Natural killer cell (primary cell): ENCODE measurements at regions not wholly inside any gene's neighbourhood (a gene's known extent, or its start where the extent isn't known, plus 50 kb on each side); places are given as distances from the start of the nearest gene placed in this dataset.

Source experiments
- ATAC-seq, 3 donors: fragments of 150-1000 bp in 2 of 3; fragments of 200-7000 bp in 1 of 3; cut with Tn5 transposase; 1 replicate in 1 of 3; 2 replicates in 2 of 3; pipeline ENCODE4 v1.10.0; 2021; ENCODE audit warnings: mild to moderate bottlenecking in 2 of 3, moderate library complexity in 2 of 3
- DNase-seq, 2 donors: peaks; one replicate each; pipeline versions ENCODE4 v3.0.0 to v3.0.0-alpha.2; 2013 to 2021; ENCODE audit warnings: mixed read lengths in 1 of 2
- H3K27ac ChIP-seq: one replicate; pipeline ENCODE4 v1.5.1; 2013; ENCODE audit warnings: mild to moderate bottlenecking, low read length
- H3K27me3 ChIP-seq: one replicate; pipeline ENCODE4 v1.6.1; 2013; ENCODE audit warnings: low read length; ENCODE audit not compliant: control insufficient read depth, insufficient read depth
- H3K36me3 ChIP-seq: one replicate; pipeline ENCODE4 v1.6.1; 2013; ENCODE audit warnings: low read length; ENCODE audit not compliant: control insufficient read depth, insufficient read depth
- H3K4me1 ChIP-seq: one replicate; pipeline ENCODE4 v1.6.1; 2013; ENCODE audit warnings: low read length; ENCODE audit not compliant: control insufficient read depth, insufficient read depth
- H3K4me3 ChIP-seq: one replicate; pipeline ENCODE4 v1.5.1; 2013; ENCODE audit warnings: low read length
- H3K9me3 ChIP-seq: one replicate; pipeline ENCODE4 v1.6.1; 2013; ENCODE audit warnings: low read length; ENCODE audit not compliant: control insufficient read depth, insufficient read depth
- H3K27ac Mint-ChIP-seq, 2 donors: one replicate each; pipeline ENCODE4 v1.8.0; 2022; ENCODE audit warnings: mild to moderate bottlenecking in 2 of 2, mixed read lengths in 2 of 2, moderate library complexity in 1 of 2
- H3K27me3 Mint-ChIP-seq, 2 donors: one replicate each; pipeline ENCODE4 v1.8.0; 2022; ENCODE audit warnings: low read depth in 2 of 2, mixed read lengths in 2 of 2
- H3K36me3 Mint-ChIP-seq: one replicate; pipeline ENCODE4 v1.8.0; 2022; ENCODE audit warnings: mixed read lengths
- H3K4me1 Mint-ChIP-seq, 2 donors: one replicate each; pipeline ENCODE4 v1.8.0; 2022; ENCODE audit warnings: mixed read lengths in 2 of 2
- H3K4me3 Mint-ChIP-seq: one replicate; pipeline ENCODE4 v1.8.0; 2022; ENCODE audit warnings: mild to moderate bottlenecking, moderate library complexity, mixed read lengths
- H3K9me3 Mint-ChIP-seq, 2 donors: one replicate each; pipeline ENCODE4 v1.8.0; 2022; ENCODE audit warnings: mixed read lengths in 2 of 2
- CTCF ChIP-seq: fragments of 200-600 bp; IDR thresholded peaks from one replicate; pipeline ENCODE4 v1.8.0; 2022; ENCODE audit warnings: antibody characterized with exemption
- WGBS: methylation state at CpG from one replicate; pipeline ENCODE4 v1.1.7; 2013; ENCODE audit warnings: missing lambda C conversion rate; ENCODE audit not compliant: insufficient coverage; 5-methylcytosine and 5-hydroxymethylcytosine counted together
- intact Hi-C: fragments of 100-400 bp; cut with micrococcal nuclease; formaldehyde crosslinking; loops from one replicate; pipeline ENCODE4 v1.14.2; 2022

- 59% methylated on average over 2 of the region's 2 CpGs for WGBS
- Histone ChIP-seq H3K9me3 (peaks cover 3% of the 10 kb centered on the region), H3K4me3 (no peak overlapping the region), H3K27me3 (no peaks in the 10 kb centered on the region), H3K36me3 (no peaks in the 10 kb centered on the region), H3K27ac (no peak overlapping the region), H3K4me1 (no peaks in the 10 kb centered on the region)
- no peak for ATAC-seq
- no peak overlapping the region for H3K4me3 Mint-ChIP-seq
- H3K36me3 Mint-ChIP-seq: no peaks in the 10 kb centered on the region
- no peak for DNase-seq
- H3K4me1 Mint-ChIP-seq: no peaks in the 10 kb centered on the region
- H3K9me3 Mint-ChIP-seq: peaks cover 5 to 6% of the 10 kb centered on the region in 2 donors
- no peaks in the 10 kb centered on the region for H3K27me3 Mint-ChIP-seq
- H3K27ac Mint-ChIP-seq: no peak overlapping the region
- TF ChIP-seq CTCF: no peak
- intact Hi-C loops: no loop called here
Observed at GRCh38 chr6:103191391-103192093, 1668.2 kb downstream of the HACE1 start.

GRCh38 chr6:103184776-103185175 is 1674.9 kb downstream of the HACE1 start:
- Mint-ChIP-seq H3K4me1 (no peaks in the 10 kb centered on the region), H3K4me3 (no peak overlapping the region), H3K27ac (no peak overlapping the region), H3K27me3 (no peaks in the 10 kb centered on the region), H3K36me3 (peaks cover 7% of the 10 kb centered on the region), H3K9me3 (peaks cover 6 to 9% of the 10 kb centered on the region in 2 donors)
- no peaks in the 10 kb centered on the region for H3K4me1 ChIP-seq
- H3K4me3 ChIP-seq: no peak overlapping the region
- H3K36me3 ChIP-seq: no peaks in the 10 kb centered on the region
- DNase-seq (no peak), ATAC-seq (no peak)
- intact Hi-C loops: no loop called here
- H3K27me3 ChIP-seq: no peaks in the 10 kb centered on the region
- no peak for TF ChIP-seq CTCF
- H3K9me3 ChIP-seq: peaks cover 15% of the 10 kb centered on the region
- WGBS: 90% methylated on average over 3 of the region's 3 CpGs
- H3K27ac ChIP-seq: no peak overlapping the region

GRCh38 chr6:103183831-103184411 is 1675.8 kb downstream of the HACE1 start:
- H3K27me3 Mint-ChIP-seq: no peaks in the 10 kb centered on the region

More at GRCh38 chr6:103183831-103184411, 1675.8 kb downstream of the HACE1 start:
- no peak overlapping the region for H3K27ac Mint-ChIP-seq
- intact Hi-C loops: no loop called here
- no peak for TF ChIP-seq CTCF
- Histone ChIP-seq H3K36me3 (no peaks in the 10 kb centered on the region), H3K27ac (no peak overlapping the region), H3K9me3 (peaks cover 15% of the 10 kb centered on the region), H3K27me3 (no peaks in the 10 kb centered on the region), H3K4me1 (no peaks in the 10 kb centered on the region), H3K4me3 (no peak overlapping the region)
- no peak overlapping the region for H3K4me3 Mint-ChIP-seq
- peaks cover 7% of the 10 kb centered on the region for H3K36me3 Mint-ChIP-seq
- peaks cover 6 to 9% of the 10 kb centered on the region in 2 donors for H3K9me3 Mint-ChIP-seq
- no peak for DNase-seq
- ATAC-seq: no peak
- no peaks in the 10 kb centered on the region for H3K4me1 Mint-ChIP-seq
- 77% methylated on average over 3 of the region's 3 CpGs for WGBS
